OCI-LY7 (cell line): ENCODE measurements at regions not wholly inside any gene's neighbourhood (a gene's known extent, or its start where the extent isn't known, plus 50 kb on each side); places are given as distances from the start of the nearest gene placed in this dataset.

Source experiments
- BruUV-seq: library from RNA; stranded (reverse); fragments of 400-500 nt; replicated peaks from 2 replicates; lab custom pipeline; 2021; lab: Mats Ljungman, UMichigan
- CTCF ChIA-PET: fragments of 300-600 bp; sonication (Branson Sonifier 250); formaldehyde crosslinking; loops from one replicate; lab custom pipeline; 2022; ENCODE audit warnings: antibody characterized with exemption; ENCODE audit not compliant: unreplicated experiment; lab: Charles Lee
- POLR2A ChIA-PET: fragments of 300-600 bp; sonication (Branson Sonifier 250); formaldehyde crosslinking; loops from one replicate; lab custom pipeline; 2022; ENCODE audit warnings: antibody characterized with exemption; lab: Charles Lee
- DNase-seq: peaks from one replicate; pipeline ENCODE4 v3.0.0-alpha.2; 2015; ENCODE audit warnings: low spot score
- H2AFZ ChIP-seq: fragments of 200-600 bp; sonication (generic), shearing (Covaris generic); 2 replicates; pipeline ENCODE4 v1.6.1; 2014; ENCODE audit warnings: mild to moderate bottlenecking, antibody characterized with exemption, low read length, moderate library complexity
- H3K27ac ChIP-seq: fragments of 200-600 bp; sonication (generic); 2 replicates; pipeline ENCODE4 v1.5.1; 2014; ENCODE audit warnings: mixed run types, low read depth, mild to moderate bottlenecking, moderate library complexity, low read length, inconsistent platforms; ENCODE audit not compliant: poor library complexity, severe bottlenecking
- H3K36me3 ChIP-seq: fragments of 200-600 bp; sonication (generic); 2 replicates; pipeline ENCODE4 v1.6.1; 2014; ENCODE audit warnings: mild to moderate bottlenecking, antibody characterized with exemption, low read length, moderate library complexity, mixed read lengths; ENCODE audit not compliant: insufficient read depth
- H3K4me1 ChIP-seq: fragments of 200-600 bp; sonication (generic); 2 replicates; pipeline ENCODE4 v1.5.1; 2014; ENCODE audit warnings: mild to moderate bottlenecking, low read length; ENCODE audit not compliant: insufficient read depth, poor library complexity, severe bottlenecking
- H3K4me2 ChIP-seq: fragments of 200-600 bp; sonication (generic); 2 replicates; pipeline ENCODE4 v1.6.1; 2014; ENCODE audit warnings: mild to moderate bottlenecking, low read length
- H3K4me3 ChIP-seq: fragments of 200-600 bp; sonication (generic); 2 replicates; pipeline ENCODE4 v1.5.1; 2014; ENCODE audit warnings: mild to moderate bottlenecking, low read depth, low read length; ENCODE audit not compliant: poor library complexity, severe bottlenecking
- H3K79me2 ChIP-seq: fragments of 200-600 bp; sonication (generic); 2 replicates; pipeline ENCODE4 v1.6.1; 2016; ENCODE audit warnings: low read depth, mild to moderate bottlenecking, low read length, moderate library complexity, mixed read lengths; ENCODE audit not compliant: insufficient read depth
- H3K9me2 ChIP-seq: fragments of 200-600 bp; sonication (generic); 2 replicates; pipeline ENCODE4 v1.6.1; 2016; ENCODE audit warnings: mild to moderate bottlenecking, low read length, mixed read lengths; ENCODE audit not compliant: insufficient read depth
- H3K9me3 ChIP-seq: fragments of 200-600 bp; sonication (generic); 2 replicates; pipeline ENCODE4 v1.6.1; 2014; ENCODE audit warnings: mild to moderate bottlenecking, mixed run types, low read length, mixed read lengths
- H4K20me1 ChIP-seq: fragments of 200-600 bp; sonication (generic); 2 replicates; pipeline ENCODE4 v1.6.1; 2014; ENCODE audit warnings: mild to moderate bottlenecking, antibody characterized with exemption, low read length, moderate library complexity, mixed read lengths; ENCODE audit not compliant: insufficient read depth
- EZH2phosphoT487 ChIP-seq: fragments of 200-600 bp; sonication (generic); IDR thresholded peaks from 2 replicates; pipeline ENCODE4 v1.6.1; 2018; ENCODE audit warnings: low read depth, borderline replicate concordance, mild to moderate bottlenecking, mixed run types, antibody characterized with exemption, low read length, moderate library complexity, mixed read lengths
- intact Hi-C: fragments of 100-400 bp; cut with micrococcal nuclease; formaldehyde crosslinking; loops from one replicate; pipeline ENCODE4 v1.10.0; 2022; ENCODE audit not compliant: unreplicated experiment
- TF ChIP-seq, protein P1 (sequence below): fragments of 200-600 bp; sonication (generic); conservative IDR thresholded peaks from 2 replicates; pipeline ENCODE4 v1.5.1; 2014; ENCODE audit warnings: mild to moderate bottlenecking, antibody characterized with exemption, low read length, moderate library complexity, mixed read lengths

- no TSS peak for BruUV-seq
- Histone ChIP-seq H3K4me1 (no peaks in the 10 kb centered on the region), H3K27ac (no peak overlapping the region), H3K4me2 (no peak overlapping the region), H3K79me2 (no peaks in the 10 kb centered on the region), H3K36me3 (no peaks in the 10 kb centered on the region), H3K9me2 (no peaks in the 10 kb centered on the region), H4K20me1 (no peaks in the 10 kb centered on the region), H3K9me3 (no peaks in the 10 kb centered on the region), H3K4me3 (no peak overlapping the region), H2AFZ (no peak overlapping the region)
- ChIA-PET POLR2A (no interaction called here), CTCF (no interaction called here)
- TF ChIP-seq, protein P1, sequence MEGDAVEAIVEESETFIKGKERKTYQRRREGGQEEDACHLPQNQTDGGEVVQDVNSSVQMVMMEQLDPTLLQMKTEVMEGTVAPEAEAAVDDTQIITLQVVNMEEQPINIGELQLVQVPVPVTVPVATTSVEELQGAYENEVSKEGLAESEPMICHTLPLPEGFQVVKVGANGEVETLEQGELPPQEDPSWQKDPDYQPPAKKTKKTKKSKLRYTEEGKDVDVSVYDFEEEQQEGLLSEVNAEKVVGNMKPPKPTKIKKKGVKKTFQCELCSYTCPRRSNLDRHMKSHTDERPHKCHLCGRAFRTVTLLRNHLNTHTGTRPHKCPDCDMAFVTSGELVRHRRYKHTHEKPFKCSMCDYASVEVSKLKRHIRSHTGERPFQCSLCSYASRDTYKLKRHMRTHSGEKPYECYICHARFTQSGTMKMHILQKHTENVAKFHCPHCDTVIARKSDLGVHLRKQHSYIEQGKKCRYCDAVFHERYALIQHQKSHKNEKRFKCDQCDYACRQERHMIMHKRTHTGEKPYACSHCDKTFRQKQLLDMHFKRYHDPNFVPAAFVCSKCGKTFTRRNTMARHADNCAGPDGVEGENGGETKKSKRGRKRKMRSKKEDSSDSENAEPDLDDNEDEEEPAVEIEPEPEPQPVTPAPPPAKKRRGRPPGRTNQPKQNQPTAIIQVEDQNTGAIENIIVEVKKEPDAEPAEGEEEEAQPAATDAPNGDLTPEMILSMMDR: no peak
- TF ChIP-seq EZH2phosphoT487: no peak
- intact Hi-C loops: no loop called here
- no peak for DNase-seq
Observed at GRCh38 chr6:37762806-37763205, 56.7 kb upstream of the ZFAND3 start.

- no peak overlapping the region for H3K4me2 ChIP-seq
- no peaks in the 10 kb centered on the region for H3K9me2 ChIP-seq
- DNase-seq: no peak
- no peaks in the 10 kb centered on the region for H3K36me3 ChIP-seq
- CTCF ChIA-PET: interaction anchor here (0.6 kb wide), 1 partner anchor 24 kb away, joined by 3 read pairs; no protein-coding TSS in a partner anchor
- H2AFZ ChIP-seq: no peak overlapping the region
- H3K9me3 ChIP-seq: no peaks in the 10 kb centered on the region
- H3K4me3 ChIP-seq: no peak overlapping the region
- TF ChIP-seq, protein P1: no peak
- TF ChIP-seq EZH2phosphoT487: no peak
- POLR2A ChIA-PET: interaction anchor here (0.5 to 0.6 kb wide), 2 partner anchors 121 to 495 kb away, joined by 6 to 9 read pairs; no protein-coding TSS in a partner anchor
- intact Hi-C loops: no loop called here
- no TSS peak for BruUV-seq
- H3K4me1 ChIP-seq: no peaks in the 10 kb centered on the region
- H3K27ac ChIP-seq: no peak overlapping the region
- no peaks in the 10 kb centered on the region for H4K20me1 ChIP-seq
- H3K79me2 ChIP-seq: no peaks in the 10 kb centered on the region
Observed at GRCh38 chr6:37761554-37762271, 57.8 kb upstream of the ZFAND3 start.
